ENCODE measurements at regions not wholly inside any gene's neighbourhood (a gene's known extent, or its start where the extent isn't known, plus 50 kb on each side); places are given as distances from the start of the nearest gene placed in this dataset.

GRCh38 chr16:6483469-6484033, 849.1 kb upstream of the RBFOX1 start:
- Histone ChIP-seq H3K9ac (ENCODE audit: control insufficient read depth, extremely low read depth, insufficient read depth, low read length) (no peak overlapping the region), H3K4me3 (ENCODE audit: control insufficient read depth in 2 of 3, extremely low read depth in 1 of 3, insufficient read depth in 2 of 3, low read depth in 1 of 3, low read length in 3 of 3) (no peak overlapping the region), H2AFZ (ENCODE audit: control insufficient read depth, low read length) (no peak overlapping the region), H3K9me1 (ENCODE audit: control insufficient read depth, extremely low read depth, insufficient read depth, low read length) (no peaks in the 10 kb centered on the region), H3K79me2 (ENCODE audit: control insufficient read depth, insufficient read depth, low read length) (no peaks in the 10 kb centered on the region), H3K9me3 (ENCODE audit: control insufficient read depth, low read depth, low read length) (no peaks in the 10 kb centered on the region), H3K27me3 (ENCODE audit: control insufficient read depth, extremely low read depth, insufficient read depth, low read length) (no peaks in the 10 kb centered on the region), H4K20me1 (ENCODE audit: control insufficient read depth, extremely low read depth, insufficient read depth, low read length) (no peaks in the 10 kb centered on the region), H3K36me3 (ENCODE audit: control insufficient read depth in 2 of 2, extremely low read depth in 1 of 2, insufficient read depth in 2 of 2, low read length in 2 of 2) (no peaks in the 10 kb centered on the region), H3K27ac (ENCODE audit: control insufficient read depth, insufficient read depth, low read length) (no peak overlapping the region), H3K4me1 (ENCODE audit: control insufficient read depth, extremely low read depth, insufficient read depth, low read length) (no peaks in the 10 kb centered on the region), H3K4me2 (ENCODE audit: control insufficient read depth, extremely low read depth, insufficient read depth, low read depth, low read length) (no peak overlapping the region)
- DNase-seq (ENCODE audit: low read depth, low spot score) (no peak), FAIRE-seq (no peak)
- dilution Hi-C loops (cut with MboI; ENCODE audit: extremely low pct_ligation_motif_present, low sequenced_read_pairs): no loop called here
- TF ChIP-seq CTCF (optimal IDR thresholded peaks at IDR 0.05 in 1 of 3, IDR thresholded peaks at IDR 0.05 in 1 of 3, conservative IDR thresholded peaks at IDR 0.05 in 1 of 3; ENCODE audit: extremely low read depth in 1 of 3, insufficient read depth in 2 of 3, low read length in 3 of 3) (no peak), EZH2 (IDR thresholded peaks at IDR 0.05; ENCODE audit: low read length) (no peak)

- Histone ChIP-seq H2AFZ (ENCODE audit: control insufficient read depth, low read length) (no peak overlapping the region), H4K20me1 (ENCODE audit: control insufficient read depth, extremely low read depth, insufficient read depth, low read length) (no peaks in the 10 kb centered on the region), H3K4me3 (ENCODE audit: control insufficient read depth in 2 of 3, extremely low read depth in 1 of 3, insufficient read depth in 2 of 3, low read depth in 1 of 3, low read length in 3 of 3) (no peak overlapping the region), H3K4me1 (ENCODE audit: control insufficient read depth, extremely low read depth, insufficient read depth, low read length) (no peaks in the 10 kb centered on the region), H3K27ac (ENCODE audit: control insufficient read depth, insufficient read depth, low read length) (no peak overlapping the region), H3K9me3 (ENCODE audit: control insufficient read depth, low read depth, low read length) (no peaks in the 10 kb centered on the region), H3K36me3 (ENCODE audit: control insufficient read depth in 2 of 2, extremely low read depth in 1 of 2, insufficient read depth in 2 of 2, low read length in 2 of 2) (no peaks in the 10 kb centered on the region), H3K4me2 (ENCODE audit: control insufficient read depth, extremely low read depth, insufficient read depth, low read depth, low read length) (no peak overlapping the region), H3K9me1 (ENCODE audit: control insufficient read depth, extremely low read depth, insufficient read depth, low read length) (no peaks in the 10 kb centered on the region), H3K9ac (ENCODE audit: control insufficient read depth, extremely low read depth, insufficient read depth, low read length) (no peak overlapping the region), H3K27me3 (ENCODE audit: control insufficient read depth, extremely low read depth, insufficient read depth, low read length) (no peaks in the 10 kb centered on the region), H3K79me2 (ENCODE audit: control insufficient read depth, insufficient read depth, low read length) (no peaks in the 10 kb centered on the region)
- FAIRE-seq: no peak
- DNase-seq (ENCODE audit: low read depth, low spot score): no peak
- dilution Hi-C loops (cut with MboI; ENCODE audit: extremely low pct_ligation_motif_present, low sequenced_read_pairs): no loop called here
- TF ChIP-seq EZH2 (IDR thresholded peaks at IDR 0.05; ENCODE audit: low read length): no peak
Observed at GRCh38 chr16:6482696-6483468, 849.8 kb upstream of the RBFOX1 start.

All from keratinocyte (primary cell).